HepG2 (cell line): ENCODE measurements at regions not wholly inside any gene's neighbourhood (a gene's known extent, or its start where the extent isn't known, plus 50 kb on each side); places are given as distances from the start of the nearest gene placed in this dataset.

Experiments used
- CBX5 ChIP-seq: sonication (generic); formaldehyde crosslinking; IDR thresholded peaks from 2 replicates; pipeline ENCODE4 v1.4.0; 2020; ENCODE audit warnings: missing genetic modification reagents, borderline replicate concordance
- DMAP1 ChIP-seq: IDR thresholded peaks from 2 replicates; pipeline ENCODE4 v1.6.1; 2016
- HDAC1 ChIP-seq: sonication (generic); formaldehyde crosslinking; IDR thresholded peaks from 2 replicates; pipeline ENCODE4 v1.5.1; 2020; ENCODE audit warnings: mild to moderate bottlenecking, missing genetic modification reagents
- HDAC2 ChIP-seq: sonication (generic); formaldehyde crosslinking; IDR thresholded peaks from 2 replicates; pipeline ENCODE4 v1.4.0; 2020; ENCODE audit warnings: missing genetic modification reagents
- HOXA5 ChIP-seq: sonication (generic); formaldehyde crosslinking; IDR thresholded peaks from 2 replicates; pipeline ENCODE4 v1.4.0; 2020; ENCODE audit warnings: missing genetic modification reagents
- MIER3 ChIP-seq: IDR thresholded peaks from 2 replicates; pipeline ENCODE4 v1.6.1; 2016; ENCODE audit warnings: missing compliant biosample characterization, borderline replicate concordance
- MTF1 ChIP-seq: sonication (generic); formaldehyde crosslinking; IDR thresholded peaks from 2 replicates; pipeline ENCODE4 v1.5.0; 2020; ENCODE audit warnings: missing genetic modification reagents
- NR2F2 ChIP-seq: IDR thresholded peaks from 2 replicates; pipeline ENCODE4 v1.6.1; 2012; ENCODE audit warnings: low read depth, inconsistent platforms, borderline replicate concordance
- RAD51 ChIP-seq: fragments of 450-650 bp; IDR thresholded peaks from 2 replicates; pipeline ENCODE4 v1.6.1; 2016; ENCODE audit warnings: borderline replicate concordance
- SAP130 ChIP-seq: IDR thresholded peaks from 2 replicates; pipeline ENCODE4 v1.6.1; 2016; ENCODE audit warnings: low read depth
- SIN3A ChIP-seq: IDR thresholded peaks from 2 replicates; pipeline ENCODE4 v1.6.1; 2011; ENCODE audit warnings: low read depth, mild to moderate bottlenecking, control low read depth, low read length, borderline replicate concordance
- SNAI1 ChIP-seq: sonication (generic); formaldehyde crosslinking; IDR thresholded peaks from 2 replicates; pipeline ENCODE4 v1.5.0; 2020; ENCODE audit warnings: mild to moderate bottlenecking, missing genetic modification reagents, borderline replicate concordance
- ZBTB26 ChIP-seq: IDR thresholded peaks from 2 replicates; pipeline ENCODE4 v1.6.1; 2016; ENCODE audit warnings: missing compliant biosample characterization, missing genetic modification reagents, borderline replicate concordance
- ZNF484 ChIP-seq: sonication (generic); formaldehyde crosslinking; IDR thresholded peaks from 2 replicates; pipeline ENCODE4 v1.5.1; 2020; ENCODE audit warnings: mild to moderate bottlenecking, low read depth, missing genetic modification reagents, borderline replicate concordance
- TF ChIP-seq, protein P1 (sequence below): sonication (generic); formaldehyde crosslinking; IDR thresholded peaks from 2 replicates; pipeline ENCODE4 v1.8.1; 2023; ENCODE audit warnings: missing genetic modification reagents, inconsistent platforms, borderline replicate concordance
- TF ChIP-seq, protein P2 (sequence below): sonication (generic); formaldehyde crosslinking; IDR thresholded peaks from 2 replicates; pipeline ENCODE4 v1.4.0; 2020; ENCODE audit warnings: missing genetic modification reagents
- TF ChIP-seq, protein P3 (sequence below): sonication (generic); formaldehyde crosslinking; IDR thresholded peaks from 2 replicates; pipeline ENCODE4 v1.4.0; 2020; ENCODE audit warnings: mild to moderate bottlenecking, missing genetic modification reagents
- TF ChIP-seq, protein P4 (sequence below): sonication (generic); formaldehyde crosslinking; IDR thresholded peaks from 2 replicates; pipeline ENCODE4 v1.5.1; 2020; ENCODE audit warnings: missing genetic modification reagents, mild to moderate bottlenecking, borderline replicate concordance
- TF ChIP-seq, protein P5 (sequence below): IDR thresholded peaks from 2 replicates; pipeline ENCODE4 v1.6.1; 2016; ENCODE audit warnings: mild to moderate bottlenecking
- TF ChIP-seq, protein P6 (sequence below): sonication (generic); formaldehyde crosslinking; IDR thresholded peaks from 2 replicates; pipeline ENCODE4 v1.4.0; 2020; ENCODE audit warnings: missing genetic modification reagents

DNA sequence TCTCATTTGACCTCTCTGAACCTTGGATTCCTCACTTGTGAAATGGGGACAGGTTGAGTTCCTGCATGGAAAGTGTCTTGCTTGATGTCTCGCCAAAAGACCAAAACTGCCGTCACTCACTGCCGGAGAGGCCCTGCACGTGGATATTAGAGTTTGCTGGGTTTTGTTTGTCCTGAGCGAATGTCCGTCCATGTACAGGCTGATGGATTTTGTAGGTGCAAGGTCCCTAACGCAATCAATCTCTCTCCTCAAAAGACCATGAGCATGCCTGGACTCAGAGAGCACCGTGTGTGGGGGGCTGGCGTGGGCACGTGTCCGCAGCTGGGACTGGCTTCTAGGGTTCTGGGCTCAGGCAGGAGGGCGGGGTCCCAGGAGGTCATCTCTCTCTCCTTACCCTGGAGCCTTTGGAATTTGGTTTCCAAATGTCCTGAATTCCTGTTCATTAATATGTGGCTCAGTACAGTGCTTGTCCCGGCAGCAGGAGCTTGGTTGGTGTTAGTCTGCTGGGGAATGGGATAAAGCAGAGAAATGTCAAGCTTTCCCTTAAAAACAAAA lies 146.0 kb upstream of the IER5L start (continued):
- TF ChIP-seq SAP130 (CRISPR knock-in tag) (peak; percentile 64), SNAI1 (CRISPR knock-in tag) (no peak), DMAP1 (0 out of 2 replicates have a peak, but pooled peaks have one; percentile 24), NR2F2 (peak; percentile 59; the same call in 1 of the 2 replicates), CBX5 (CRISPR knock-in tag) (no peak; the same call in 1 of the 2 replicates), HOXA5 (CRISPR knock-in tag) (peak; percentile 51; the same call in 1 of the 2 replicates), HDAC1 (CRISPR knock-in tag) (peak; percentile 34; the same call in 1 of the 2 replicates), SIN3A (no peak), HDAC2 (peak; percentile 50; the same call in 1 of the 2 replicates), ZBTB26 (CRISPR knock-in tag) (no peak), ZNF484 (no peak), MIER3 (CRISPR knock-in tag) (no peak), RAD51 (no peak), MTF1 (CRISPR knock-in tag) (no peak)
- TF ChIP-seq, protein P1, sequence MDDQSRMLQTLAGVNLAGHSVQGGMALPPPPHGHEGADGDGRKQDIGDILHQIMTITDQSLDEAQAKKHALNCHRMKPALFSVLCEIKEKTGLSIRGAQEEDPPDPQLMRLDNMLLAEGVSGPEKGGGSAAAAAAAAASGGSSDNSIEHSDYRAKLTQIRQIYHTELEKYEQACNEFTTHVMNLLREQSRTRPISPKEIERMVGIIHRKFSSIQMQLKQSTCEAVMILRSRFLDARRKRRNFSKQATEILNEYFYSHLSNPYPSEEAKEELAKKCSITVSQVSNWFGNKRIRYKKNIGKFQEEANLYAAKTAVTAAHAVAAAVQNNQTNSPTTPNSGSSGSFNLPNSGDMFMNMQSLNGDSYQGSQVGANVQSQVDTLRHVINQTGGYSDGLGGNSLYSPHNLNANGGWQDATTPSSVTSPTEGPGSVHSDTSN (CRISPR knock-in tag): no peak
- TF ChIP-seq, protein P2, sequence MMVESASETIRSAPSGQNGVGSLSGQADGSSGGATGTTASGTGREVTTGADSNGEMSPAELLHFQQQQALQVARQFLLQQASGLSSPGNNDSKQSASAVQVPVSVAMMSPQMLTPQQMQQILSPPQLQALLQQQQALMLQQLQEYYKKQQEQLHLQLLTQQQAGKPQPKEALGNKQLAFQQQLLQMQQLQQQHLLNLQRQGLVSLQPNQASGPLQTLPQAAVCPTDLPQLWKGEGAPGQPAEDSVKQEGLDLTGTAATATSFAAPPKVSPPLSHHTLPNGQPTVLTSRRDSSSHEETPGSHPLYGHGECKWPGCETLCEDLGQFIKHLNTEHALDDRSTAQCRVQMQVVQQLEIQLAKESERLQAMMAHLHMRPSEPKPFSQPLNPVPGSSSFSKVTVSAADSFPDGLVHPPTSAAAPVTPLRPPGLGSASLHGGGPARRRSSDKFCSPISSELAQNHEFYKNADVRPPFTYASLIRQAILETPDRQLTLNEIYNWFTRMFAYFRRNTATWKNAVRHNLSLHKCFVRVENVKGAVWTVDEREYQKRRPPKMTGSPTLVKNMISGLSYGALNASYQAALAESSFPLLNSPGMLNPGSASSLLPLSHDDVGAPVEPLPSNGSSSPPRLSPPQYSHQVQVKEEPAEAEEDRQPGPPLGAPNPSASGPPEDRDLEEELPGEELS (CRISPR knock-in tag): peak; percentile 14; the same call in 1 of the 2 replicates
- TF ChIP-seq, protein P3, sequence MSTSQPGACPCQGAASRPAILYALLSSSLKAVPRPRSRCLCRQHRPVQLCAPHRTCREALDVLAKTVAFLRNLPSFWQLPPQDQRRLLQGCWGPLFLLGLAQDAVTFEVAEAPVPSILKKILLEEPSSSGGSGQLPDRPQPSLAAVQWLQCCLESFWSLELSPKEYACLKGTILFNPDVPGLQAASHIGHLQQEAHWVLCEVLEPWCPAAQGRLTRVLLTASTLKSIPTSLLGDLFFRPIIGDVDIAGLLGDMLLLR (CRISPR knock-in tag): 0 out of 2 replicates have a peak, but pooled peaks have one; percentile 26
- TF ChIP-seq, protein P4, sequence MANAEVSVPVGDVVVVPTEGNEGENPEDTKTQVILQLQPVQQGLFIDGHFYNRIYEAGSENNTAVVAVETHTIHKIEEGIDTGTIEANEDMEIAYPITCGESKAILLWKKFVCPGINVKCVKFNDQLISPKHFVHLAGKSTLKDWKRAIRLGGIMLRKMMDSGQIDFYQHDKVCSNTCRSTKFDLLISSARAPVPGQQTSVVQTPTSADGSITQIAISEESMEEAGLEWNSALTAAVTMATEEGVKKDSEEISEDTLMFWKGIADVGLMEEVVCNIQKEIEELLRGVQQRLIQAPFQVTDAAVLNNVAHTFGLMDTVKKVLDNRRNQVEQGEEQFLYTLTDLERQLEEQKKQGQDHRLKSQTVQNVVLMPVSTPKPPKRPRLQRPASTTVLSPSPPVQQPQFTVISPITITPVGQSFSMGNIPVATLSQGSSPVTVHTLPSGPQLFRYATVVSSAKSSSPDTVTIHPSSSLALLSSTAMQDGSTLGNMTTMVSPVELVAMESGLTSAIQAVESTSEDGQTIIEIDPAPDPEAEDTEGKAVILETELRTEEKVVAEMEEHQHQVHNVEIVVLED (CRISPR knock-in tag): no peak
- TF ChIP-seq, protein P5, sequence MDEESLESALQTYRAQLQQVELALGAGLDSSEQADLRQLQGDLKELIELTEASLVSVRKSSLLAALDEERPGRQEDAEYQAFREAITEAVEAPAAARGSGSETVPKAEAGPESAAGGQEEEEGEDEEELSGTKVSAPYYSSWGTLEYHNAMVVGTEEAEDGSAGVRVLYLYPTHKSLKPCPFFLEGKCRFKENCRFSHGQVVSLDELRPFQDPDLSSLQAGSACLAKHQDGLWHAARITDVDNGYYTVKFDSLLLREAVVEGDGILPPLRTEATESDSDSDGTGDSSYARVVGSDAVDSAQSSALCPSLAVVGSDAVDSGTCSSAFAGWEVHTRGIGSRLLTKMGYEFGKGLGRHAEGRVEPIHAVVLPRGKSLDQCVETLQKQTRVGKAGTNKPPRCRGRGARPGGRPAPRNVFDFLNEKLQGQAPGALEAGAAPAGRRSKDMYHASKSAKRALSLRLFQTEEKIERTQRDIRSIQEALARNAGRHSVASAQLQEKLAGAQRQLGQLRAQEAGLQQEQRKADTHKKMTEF (CRISPR knock-in tag): peak; percentile 62
- TF ChIP-seq, protein P6, sequence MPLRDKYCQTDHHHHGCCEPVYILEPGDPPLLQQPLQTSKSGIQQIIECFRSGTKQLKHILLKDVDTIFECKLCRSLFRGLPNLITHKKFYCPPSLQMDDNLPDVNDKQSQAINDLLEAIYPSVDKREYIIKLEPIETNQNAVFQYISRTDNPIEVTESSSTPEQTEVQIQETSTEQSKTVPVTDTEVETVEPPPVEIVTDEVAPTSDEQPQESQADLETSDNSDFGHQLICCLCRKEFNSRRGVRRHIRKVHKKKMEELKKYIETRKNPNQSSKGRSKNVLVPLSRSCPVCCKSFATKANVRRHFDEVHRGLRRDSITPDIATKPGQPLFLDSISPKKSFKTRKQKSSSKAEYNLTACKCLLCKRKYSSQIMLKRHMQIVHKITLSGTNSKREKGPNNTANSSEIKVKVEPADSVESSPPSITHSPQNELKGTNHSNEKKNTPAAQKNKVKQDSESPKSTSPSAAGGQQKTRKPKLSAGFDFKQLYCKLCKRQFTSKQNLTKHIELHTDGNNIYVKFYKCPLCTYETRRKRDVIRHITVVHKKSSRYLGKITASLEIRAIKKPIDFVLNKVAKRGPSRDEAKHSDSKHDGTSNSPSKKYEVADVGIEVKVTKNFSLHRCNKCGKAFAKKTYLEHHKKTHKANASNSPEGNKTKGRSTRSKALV (CRISPR knock-in tag): no peak
